RWPE2 (cell line): ENCODE measurements at regions not wholly inside any gene's neighbourhood (a gene's known extent, or its start where the extent isn't known, plus 50 kb on each side); places are given as distances from the start of the nearest gene placed in this dataset.

ENCODE experiments used
- ATAC-seq: fragments of 200-7000 bp; cut with Tn5 transposase; 3 replicates; pipeline ENCODE4 v1.9.1; 2021; ENCODE audit warnings: low read depth
- DNase-seq: peaks from one replicate; pipeline ENCODE4 v3.0.0-alpha.2; 2020; ENCODE audit warnings: low spot score
- H3K27ac ChIP-seq: fragments of 450-650 bp; 2 replicates; pipeline ENCODE4 v1.5.1; 2017; ENCODE audit warnings: mild to moderate bottlenecking; ENCODE audit not compliant: poor library complexity, severe bottlenecking
- H3K27me3 ChIP-seq: fragments of 250-450 bp; sonication (Bioruptor Pico); 2 replicates; pipeline ENCODE4 v1.5.1; 2021; ENCODE audit warnings: mild to moderate bottlenecking, moderate library complexity; ENCODE audit not compliant: insufficient read depth, poor library complexity, severe bottlenecking
- H3K36me3 ChIP-seq: fragments of 250-450 bp; sonication (Bioruptor Pico); 2 replicates; pipeline ENCODE4 v1.5.1; 2020; ENCODE audit warnings: low read depth, mild to moderate bottlenecking, moderate library complexity
- H3K4me1 ChIP-seq: fragments of 250-450 bp; sonication (Bioruptor Pico); 2 replicates; pipeline ENCODE4 v1.5.1; 2021; ENCODE audit warnings: mild to moderate bottlenecking, moderate library complexity; ENCODE audit not compliant: insufficient read depth, poor library complexity, severe bottlenecking
- H3K4me3 ChIP-seq: fragments of 250-450 bp; sonication (Bioruptor Pico); 2 replicates; pipeline ENCODE4 v1.5.1; 2021; ENCODE audit warnings: mild to moderate bottlenecking, moderate library complexity; ENCODE audit not compliant: severe bottlenecking
- H3K9me3 ChIP-seq: fragments of 250-450 bp; sonication (Bioruptor Pico); 2 replicates; pipeline ENCODE4 v1.5.1; 2021; ENCODE audit warnings: mild to moderate bottlenecking, moderate library complexity; ENCODE audit not compliant: severe bottlenecking
- TF ChIP-seq, protein P1 (sequence below): fragments of 450-650 bp; IDR thresholded peaks from one replicate; pipeline ENCODE4 v1.5.1; 2017; ENCODE audit warnings: mild to moderate bottlenecking, moderate library complexity; ENCODE audit not compliant: poor library complexity, severe bottlenecking

DNA sequence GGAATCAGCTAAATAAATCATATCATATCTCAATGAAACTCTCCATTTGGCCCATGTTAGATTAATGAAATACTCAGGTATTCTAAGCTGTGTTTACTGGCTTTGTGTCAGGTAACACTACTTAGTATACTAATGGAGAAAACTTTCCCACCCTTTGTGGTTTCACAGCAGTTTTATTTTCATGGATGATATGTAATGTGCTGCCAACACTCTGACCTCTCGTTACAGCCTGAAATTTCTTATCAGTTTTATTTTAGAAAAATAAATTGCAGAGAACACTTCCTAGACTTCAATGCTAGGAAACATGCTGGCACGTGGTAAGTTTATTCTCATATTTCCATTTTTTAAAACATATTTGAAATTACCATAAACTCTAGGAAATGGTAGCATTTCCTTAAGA, 758.9 kb downstream of the LIG4 start:
- ATAC-seq = no peak
- TF ChIP-seq, protein P1, sequence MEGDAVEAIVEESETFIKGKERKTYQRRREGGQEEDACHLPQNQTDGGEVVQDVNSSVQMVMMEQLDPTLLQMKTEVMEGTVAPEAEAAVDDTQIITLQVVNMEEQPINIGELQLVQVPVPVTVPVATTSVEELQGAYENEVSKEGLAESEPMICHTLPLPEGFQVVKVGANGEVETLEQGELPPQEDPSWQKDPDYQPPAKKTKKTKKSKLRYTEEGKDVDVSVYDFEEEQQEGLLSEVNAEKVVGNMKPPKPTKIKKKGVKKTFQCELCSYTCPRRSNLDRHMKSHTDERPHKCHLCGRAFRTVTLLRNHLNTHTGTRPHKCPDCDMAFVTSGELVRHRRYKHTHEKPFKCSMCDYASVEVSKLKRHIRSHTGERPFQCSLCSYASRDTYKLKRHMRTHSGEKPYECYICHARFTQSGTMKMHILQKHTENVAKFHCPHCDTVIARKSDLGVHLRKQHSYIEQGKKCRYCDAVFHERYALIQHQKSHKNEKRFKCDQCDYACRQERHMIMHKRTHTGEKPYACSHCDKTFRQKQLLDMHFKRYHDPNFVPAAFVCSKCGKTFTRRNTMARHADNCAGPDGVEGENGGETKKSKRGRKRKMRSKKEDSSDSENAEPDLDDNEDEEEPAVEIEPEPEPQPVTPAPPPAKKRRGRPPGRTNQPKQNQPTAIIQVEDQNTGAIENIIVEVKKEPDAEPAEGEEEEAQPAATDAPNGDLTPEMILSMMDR = no peak

DNA sequence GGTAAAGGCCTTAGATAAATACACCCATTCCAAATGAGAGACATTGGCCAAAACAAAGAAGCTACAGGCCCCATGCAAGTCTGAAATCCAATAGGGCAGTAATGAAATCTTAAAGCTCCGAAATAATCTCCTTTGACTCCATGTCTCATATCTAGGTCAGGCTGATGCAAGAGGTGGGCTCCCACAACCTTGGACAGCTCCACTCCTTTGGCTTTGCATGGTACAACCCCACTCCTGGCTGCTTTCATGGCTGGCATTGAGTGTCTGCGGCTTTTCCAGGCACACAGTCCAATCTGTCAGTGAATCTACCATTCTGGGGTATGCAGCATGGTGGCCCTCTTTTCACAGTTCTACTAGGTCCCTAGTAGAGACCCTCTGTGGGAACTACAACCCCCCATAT, 762.5 kb downstream of the LIG4 start:
- Histone ChIP-seq H3K9me3 (no peaks in the 10 kb centered on the region), H3K4me3 (no peak overlapping the region), H3K27me3 (no peaks in the 10 kb centered on the region), H3K4me1 (no peaks in the 10 kb centered on the region), H3K27ac (no peak overlapping the region), H3K36me3 (no peaks in the 10 kb centered on the region)
- ATAC-seq (no peak), DNase-seq (no peak)
- TF ChIP-seq, protein P1 = no peak

More for the DNA sequence above, 758.9 kb downstream of the LIG4 start:
- no peak overlapping the region for H3K27ac ChIP-seq
- no peaks in the 10 kb centered on the region for H3K27me3 ChIP-seq
- DNase-seq = no peak
- H3K4me3 ChIP-seq = no peak overlapping the region
- H3K4me1 ChIP-seq = no peaks in the 10 kb centered on the region
- H3K36me3 ChIP-seq = no peaks in the 10 kb centered on the region
- no peaks in the 10 kb centered on the region for H3K9me3 ChIP-seq

DNA sequence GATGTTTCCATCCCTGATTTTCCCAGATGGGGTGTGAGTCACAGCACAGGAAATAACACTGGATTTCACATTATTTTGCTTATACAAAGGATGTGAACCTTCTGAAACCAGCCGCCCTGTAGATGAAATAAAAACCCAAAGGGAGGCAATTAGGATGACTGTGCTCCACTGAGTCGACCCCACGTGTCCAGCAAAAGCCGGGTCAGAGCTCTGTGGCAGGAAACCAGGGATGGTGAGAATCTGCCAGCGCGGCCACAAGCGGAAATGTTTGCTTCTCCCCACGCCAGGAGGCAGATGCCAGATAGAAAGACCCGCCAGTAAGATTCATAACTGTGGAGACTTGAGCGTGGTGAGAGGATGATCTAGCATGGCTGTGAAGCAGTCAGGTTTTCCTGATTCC, 764.4 kb downstream of the LIG4 start:
- Histone ChIP-seq H3K4me1 (no peaks in the 10 kb centered on the region), H3K27me3 (no peaks in the 10 kb centered on the region), H3K36me3 (no peaks in the 10 kb centered on the region), H3K9me3 (no peaks in the 10 kb centered on the region), H3K27ac (no peak overlapping the region), H3K4me3 (no peak overlapping the region)
- TF ChIP-seq, protein P1 = no peak
- DNase-seq (no peak), ATAC-seq (peak; percentile 56)

DNA sequence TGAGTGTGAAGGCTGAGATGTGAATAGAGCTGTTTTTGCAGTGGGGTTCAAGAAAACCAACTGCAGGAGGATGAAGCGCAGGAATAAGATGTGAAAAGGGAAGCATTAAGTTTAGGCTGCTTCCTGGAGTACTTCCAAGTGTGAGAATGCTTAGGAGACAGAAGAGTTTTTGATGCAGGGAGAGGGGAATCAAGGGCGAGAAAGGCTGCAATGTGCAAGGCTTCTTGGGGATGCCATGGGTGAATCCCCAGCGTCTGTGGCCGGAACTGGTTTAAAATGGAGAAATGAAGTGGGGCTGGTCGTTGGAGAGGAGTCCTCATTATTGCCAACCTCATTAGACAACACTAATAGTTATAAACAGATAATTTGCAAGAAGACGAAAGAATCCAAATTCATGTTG, 764.9 kb downstream of the LIG4 start:
- no peaks in the 10 kb centered on the region for H3K36me3 ChIP-seq
- no peak overlapping the region for H3K4me3 ChIP-seq
- H3K27me3 ChIP-seq = no peaks in the 10 kb centered on the region
- no peak for DNase-seq
- no peak overlapping the region for H3K27ac ChIP-seq
- ATAC-seq = no peak
- H3K4me1 ChIP-seq = no peaks in the 10 kb centered on the region
- no peaks in the 10 kb centered on the region for H3K9me3 ChIP-seq
- TF ChIP-seq, protein P1 = no peak

DNA sequence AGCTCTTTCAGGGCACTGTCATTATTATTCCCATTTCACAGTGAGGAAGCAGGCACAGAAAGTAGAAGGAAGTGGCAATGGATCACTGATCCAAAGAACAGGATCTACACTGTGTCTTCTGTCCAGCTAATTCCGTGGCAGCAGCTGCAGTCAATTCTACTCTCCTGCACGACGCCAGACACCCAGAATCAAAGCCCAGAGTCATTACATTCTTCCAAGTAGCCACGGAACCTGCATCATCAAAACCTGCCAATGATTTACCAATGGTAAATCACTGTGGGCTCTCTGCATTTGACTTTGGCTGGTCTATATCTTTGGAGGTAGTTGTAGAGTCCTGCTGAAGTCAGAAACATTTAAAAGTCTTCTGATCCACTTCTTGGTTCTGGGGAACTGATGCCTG, 767.7 kb downstream of the LIG4 start:
- ATAC-seq = no peak
- Histone ChIP-seq H3K4me1 (no peaks in the 10 kb centered on the region), H3K4me3 (no peak overlapping the region), H3K9me3 (no peaks in the 10 kb centered on the region), H3K36me3 (no peaks in the 10 kb centered on the region), H3K27me3 (no peaks in the 10 kb centered on the region), H3K27ac (no peak overlapping the region)
- TF ChIP-seq, protein P1 = no peak
- DNase-seq = no peak
